DMS114 treated with DMSO at 0.1 percent for 48 hours (cell line): ENCODE measurements at regions not wholly inside any gene's neighbourhood (a gene's known extent, or its start where the extent isn't known, plus 50 kb on each side); places are given as distances from the start of the nearest gene placed in this dataset.

Experiments used
- DNase-seq: peaks from one replicate; lab custom pipeline; 2025; ENCODE audit not compliant: unreplicated experiment; lab: John Stamatoyannopoulos, UW

DNA sequence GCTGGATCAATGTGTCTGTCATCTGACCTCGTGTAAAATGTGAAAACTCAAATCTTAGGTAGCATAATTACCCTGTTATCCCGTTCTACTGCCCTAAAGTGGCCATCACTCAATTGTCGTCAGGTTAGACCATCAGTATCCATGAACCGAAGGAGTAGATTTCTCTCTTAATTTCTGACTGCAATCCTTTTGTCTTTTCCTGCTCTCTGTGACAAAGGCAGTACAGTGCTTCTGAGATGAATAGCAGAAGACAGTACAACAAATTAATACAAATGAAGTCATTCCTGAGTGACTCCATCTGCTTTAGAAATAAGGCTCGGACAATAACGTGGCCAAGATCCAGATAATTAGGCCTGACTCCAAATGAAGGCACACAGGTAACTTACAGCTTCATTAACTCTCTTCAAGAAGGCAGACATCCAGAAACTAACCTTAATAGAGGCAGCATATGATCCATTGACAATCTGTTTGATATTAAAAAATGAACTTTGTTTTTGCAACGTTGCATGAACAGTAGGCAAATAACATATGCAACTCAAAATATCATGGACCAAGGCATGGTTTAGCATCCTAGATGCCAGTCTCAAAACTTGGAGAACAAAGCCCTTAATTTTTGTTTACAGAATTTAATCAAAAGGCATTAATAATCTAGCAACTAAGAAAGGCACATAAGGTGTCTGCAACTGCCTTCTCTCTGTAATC is 96.7 kb upstream of the CDH20 start:
- no peak for DNase-seq

GRCh38 chr18:61237529-61237928 is 95.7 kb upstream of the CDH20 start:
- DNase-seq = no peak

- no peak for DNase-seq
Observed at GRCh38 chr18:61239051-61239450, 94.2 kb upstream of the CDH20 start.

DNA sequence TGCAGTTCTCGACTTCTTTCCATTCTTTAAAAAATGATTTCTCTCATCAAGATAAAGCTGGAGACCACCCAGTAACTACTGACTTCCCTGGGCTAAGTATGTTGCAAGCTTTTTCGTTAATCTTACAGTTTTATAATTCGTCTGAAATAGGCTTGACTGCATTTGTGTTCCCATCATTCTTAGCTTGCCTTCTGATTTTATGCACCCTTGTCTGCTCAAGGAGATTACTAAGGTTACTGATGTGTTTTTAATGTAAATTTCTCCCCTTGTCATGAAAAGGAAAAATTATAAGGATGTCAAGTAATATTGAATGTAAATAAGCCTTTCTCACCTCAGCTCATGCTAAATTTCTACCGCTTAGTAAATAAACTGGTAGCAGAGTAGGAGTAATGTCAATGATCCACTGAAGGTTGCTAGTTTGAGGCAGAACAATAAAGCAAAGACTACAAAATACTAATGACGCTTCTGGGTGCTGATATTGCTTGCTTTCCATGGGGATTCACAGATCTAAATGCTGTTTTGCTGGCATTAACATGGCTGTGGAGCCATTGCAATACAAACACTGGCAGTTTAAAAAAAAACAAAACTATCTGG is 91.9 kb upstream of the CDH20 start:
- no peak for DNase-seq

GRCh38 chr18:61244632-61245031 is 88.6 kb upstream of the CDH20 start:
- DNase-seq = no peak

- DNase-seq = no peak
Observed at GRCh38 chr18:61245276-61245675, 88.0 kb upstream of the CDH20 start.

GRCh38 chr18:61248589-61248988 is 84.6 kb upstream of the CDH20 start:
- no peak for DNase-seq

DNA sequence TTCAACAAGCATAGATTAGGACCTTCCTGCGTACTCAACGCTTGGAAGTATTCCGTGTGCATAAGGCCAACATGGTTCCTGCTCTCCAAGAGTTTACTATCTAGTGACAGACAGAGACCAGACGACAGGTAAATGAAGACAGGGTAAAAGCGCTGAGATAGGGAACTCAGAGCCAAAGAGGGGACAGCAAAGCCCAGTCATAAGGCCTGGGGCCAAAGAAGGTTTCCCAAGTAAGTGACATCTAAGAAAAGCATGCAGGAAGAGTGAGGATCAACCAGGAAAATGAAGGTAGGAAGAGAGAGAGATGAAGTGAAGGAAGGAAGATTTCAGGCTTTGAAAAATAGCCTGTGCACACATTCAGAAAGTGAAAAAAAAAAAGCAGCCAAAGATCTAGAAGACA is 76.9 kb upstream of the CDH20 start:
- no peak for DNase-seq

DNA sequence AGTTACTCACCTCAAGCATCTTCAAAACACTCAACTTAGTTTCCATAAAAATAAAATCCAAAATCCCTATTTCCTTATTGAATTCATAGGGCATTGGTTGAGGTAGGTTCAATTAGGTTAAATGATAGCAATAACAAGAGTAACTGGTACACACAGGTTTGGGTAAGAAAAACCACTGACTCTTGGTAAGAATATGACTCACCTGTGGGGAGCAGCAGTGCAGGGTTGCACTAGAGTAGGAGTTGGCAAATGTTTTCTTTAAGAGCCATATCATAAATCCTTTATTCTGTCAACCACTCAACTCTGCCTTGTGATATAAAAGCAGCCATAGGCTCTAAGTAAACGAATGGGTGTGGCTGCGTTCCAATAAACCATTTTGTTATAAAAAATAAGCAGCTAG is 71.4 kb upstream of the CDH20 start:
- DNase-seq = no peak

DNA sequence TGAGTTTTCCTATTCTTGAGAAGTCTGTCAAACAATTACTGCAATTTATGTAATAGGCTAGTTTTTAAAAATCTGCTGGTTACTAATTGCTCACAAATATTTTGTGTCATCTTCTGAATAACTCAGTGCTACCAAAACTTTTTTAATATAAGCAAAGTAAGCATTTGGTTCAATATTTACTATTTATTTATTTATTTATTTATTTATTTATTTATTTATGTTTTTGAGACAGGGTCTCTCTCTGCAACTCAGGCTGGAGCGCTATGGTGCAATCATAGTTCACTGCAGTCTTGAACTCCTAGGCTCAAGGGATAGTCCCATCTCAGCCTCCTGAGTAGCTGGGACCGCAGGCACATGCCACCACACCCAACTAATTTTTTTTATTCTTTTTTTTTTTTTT is 60.4 kb upstream of the CDH20 start:
- DNase-seq = no peak

- DNase-seq = no peak
Observed at GRCh38 chr18:61273533-61273932, 59.7 kb upstream of the CDH20 start.

GRCh38 chr18:61274416-61274960 is 58.7 kb upstream of the CDH20 start:
- no peak for DNase-seq

- DNase-seq = no peak
Observed at GRCh38 chr18:61277808-61278207, 55.4 kb upstream of the CDH20 start.

DNA sequence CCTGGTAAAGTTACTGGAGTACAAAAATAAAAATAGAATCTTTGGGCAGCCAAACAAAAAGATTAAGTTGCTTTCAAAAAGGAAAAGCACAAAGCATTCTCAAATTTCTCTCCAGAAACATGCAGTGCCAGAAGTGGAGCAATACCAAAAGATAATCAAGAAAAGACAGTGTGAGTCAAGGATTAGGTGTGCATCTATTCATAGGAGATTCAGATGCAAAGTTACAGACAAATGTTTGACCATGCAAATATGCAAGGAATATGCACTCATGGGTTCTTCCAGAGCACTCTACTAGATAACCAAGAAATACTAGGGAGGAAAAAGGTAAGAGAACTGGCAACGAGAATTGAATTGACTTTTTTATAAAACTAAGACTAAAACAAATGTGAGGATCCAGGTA is 51.8 kb upstream of the CDH20 start:
- DNase-seq = no peak

DNA sequence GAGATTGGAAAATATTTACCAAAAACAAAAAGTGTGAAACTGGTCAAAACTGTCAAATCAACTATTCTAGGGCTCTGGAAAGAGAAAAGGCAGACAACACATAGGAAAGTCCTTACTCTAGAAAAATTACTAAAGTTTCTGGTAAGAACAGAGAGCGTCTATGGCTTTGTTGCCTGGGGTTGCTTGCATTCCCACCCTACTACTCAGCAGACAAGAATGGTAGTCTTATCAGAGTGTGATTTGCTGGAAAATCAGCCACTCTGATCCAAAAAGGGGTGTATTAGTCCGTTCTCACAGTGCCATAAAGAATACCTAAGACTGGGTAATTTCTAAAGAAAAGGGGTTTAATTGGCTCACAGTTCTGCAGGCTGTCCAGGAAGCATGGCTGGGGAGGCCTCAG is 50.3 kb upstream of the CDH20 start:
- DNase-seq = no peak
